WTC11 (cell line): ENCODE measurements at regions not wholly inside any gene's neighbourhood (a gene's known extent, or its start where the extent isn't known, plus 50 kb on each side); places are given as distances from the start of the nearest gene placed in this dataset.

Experiments
- ATAC-seq: fragments of 200-7000 bp; cut with Tn5 transposase; 2 replicates; pipeline ENCODE4 v1.10.0; 2021; ENCODE audit warnings: mild to moderate bottlenecking, moderate library complexity
- CTCF ChIA-PET: fragments of 300-600 bp; sonication (Branson Sonifier 250); formaldehyde crosslinking; loops from one replicate; lab custom pipeline; 2021; ENCODE audit warnings: antibody characterized with exemption; lab: Charles Lee
- POLR2A ChIA-PET: fragments of 350-600 bp; sonication (Branson Sonifier 250); formaldehyde crosslinking; loops from one replicate; lab custom pipeline; 2021; ENCODE audit warnings: antibody characterized with exemption; lab: Charles Lee
- DNase-seq: peaks from one replicate; pipeline ENCODE4 v3.0.0; 2021; ENCODE audit warnings: low spot score
- H3K27ac Mint-ChIP-seq: 2 replicates; pipeline ENCODE4 v1.8.0; 2021; ENCODE audit warnings: mixed read lengths
- H3K27me3 Mint-ChIP-seq: 2 replicates; pipeline ENCODE4 v1.8.0; 2021; ENCODE audit warnings: low read depth, mild to moderate bottlenecking, moderate library complexity, mixed read lengths
- H3K36me3 Mint-ChIP-seq: 2 replicates; pipeline ENCODE4 v1.8.0; 2021; ENCODE audit warnings: mixed read lengths
- H3K4me1 Mint-ChIP-seq: 2 replicates; pipeline ENCODE4 v1.8.0; 2022; ENCODE audit warnings: mixed read lengths
- H3K4me3 Mint-ChIP-seq: 2 replicates; pipeline ENCODE4 v1.8.0; 2021; ENCODE audit warnings: mild to moderate bottlenecking, moderate library complexity, mixed read lengths
- H3K9me3 Mint-ChIP-seq: 2 replicates; pipeline ENCODE4 v1.8.0; 2021; ENCODE audit warnings: mixed read lengths
- AR ChIP-seq: fragments of 250-450 bp; sonication (Bioruptor Pico); IDR thresholded peaks from 2 replicates; pipeline ENCODE4 v1.9.0; 2021; ENCODE audit warnings: mild to moderate bottlenecking
- CREB1 ChIP-seq: sonication (generic); formaldehyde crosslinking; IDR thresholded peaks from 2 replicates; pipeline ENCODE4 v1.8.0; 2023; ENCODE audit warnings: mild to moderate bottlenecking, missing genetic modification reagents
- E2F5 ChIP-seq: sonication (generic); formaldehyde crosslinking; IDR thresholded peaks from 2 replicates; pipeline ENCODE4 v1.8.1; 2022; ENCODE audit warnings: mild to moderate bottlenecking, moderate library complexity, missing genetic modification reagents
- ESRRA ChIP-seq: sonication (generic); formaldehyde crosslinking; IDR thresholded peaks from 2 replicates; pipeline ENCODE4 v1.8.1; 2022; ENCODE audit warnings: mild to moderate bottlenecking, missing genetic modification reagents, borderline replicate concordance
- FOXP1 ChIP-seq: sonication (generic); formaldehyde crosslinking; IDR thresholded peaks from 2 replicates; pipeline ENCODE4 v1.8.0; 2022; ENCODE audit warnings: missing genetic modification reagents, mild to moderate bottlenecking, moderate library complexity, borderline replicate concordance
- NFATC4 ChIP-seq: fragments of 250-450 bp; sonication (Bioruptor Pico); IDR thresholded peaks from 2 replicates; pipeline ENCODE4 v1.9.0; 2021; ENCODE audit warnings: mild to moderate bottlenecking
- NFYB ChIP-seq: sonication (generic); formaldehyde crosslinking; conservative IDR thresholded peaks from 2 replicates; pipeline ENCODE4 v1.8.0; 2022; ENCODE audit warnings: low read depth, missing genetic modification reagents
- NR1H2 ChIP-seq: sonication (generic); formaldehyde crosslinking; IDR thresholded peaks from 2 replicates; pipeline ENCODE4 v1.9.0; 2021; ENCODE audit warnings: mild to moderate bottlenecking, moderate library complexity, missing genetic modification reagents
- NR3C1 ChIP-seq: sonication (generic); formaldehyde crosslinking; conservative IDR thresholded peaks from 2 replicates; pipeline ENCODE4 v1.8.1; 2023; ENCODE audit warnings: low read depth, mild to moderate bottlenecking, missing genetic modification reagents
- SMAD3 ChIP-seq: sonication (generic); formaldehyde crosslinking; IDR thresholded peaks from 2 replicates; pipeline ENCODE4 v1.8.0; 2022; ENCODE audit warnings: missing genetic modification reagents, mild to moderate bottlenecking, borderline replicate concordance
- TEAD4 ChIP-seq: sonication (generic); formaldehyde crosslinking; IDR thresholded peaks from 2 replicates; pipeline ENCODE4 v1.8.0; 2022; ENCODE audit warnings: mild to moderate bottlenecking, missing genetic modification reagents
- TP53 ChIP-seq: sonication (generic); formaldehyde crosslinking; IDR thresholded peaks from 2 replicates; pipeline ENCODE4 v1.8.1; 2023; ENCODE audit warnings: mild to moderate bottlenecking, missing genetic modification reagents
- USF2 ChIP-seq: sonication (generic); formaldehyde crosslinking; IDR thresholded peaks from 2 replicates; pipeline ENCODE4 v1.8.1; 2023; ENCODE audit warnings: mild to moderate bottlenecking, missing genetic modification reagents, moderate library complexity
- ZNF232 ChIP-seq: sonication (generic); formaldehyde crosslinking; IDR thresholded peaks from 2 replicates; pipeline ENCODE4 v1.8.0; 2022; ENCODE audit warnings: mild to moderate bottlenecking, missing genetic modification reagents
- ZNF423 ChIP-seq: fragments of 250-450 bp; sonication (Bioruptor Pico); IDR thresholded peaks from 2 replicates; pipeline ENCODE4 v2.1.2; 2022; ENCODE audit warnings: mild to moderate bottlenecking, moderate library complexity
- ZSCAN18 ChIP-seq: fragments of 250-450 bp; sonication (Bioruptor Pico); IDR thresholded peaks from 2 replicates; pipeline ENCODE4 v2.1.2; 2022; ENCODE audit warnings: mild to moderate bottlenecking, moderate library complexity
- TF ChIP-seq, protein P1 (sequence below): sonication (generic); formaldehyde crosslinking; IDR thresholded peaks from 2 replicates; pipeline ENCODE4 v1.8.1; 2023; ENCODE audit warnings: mild to moderate bottlenecking, missing genetic modification reagents
- TF ChIP-seq, protein P2 (sequence below): sonication (generic); formaldehyde crosslinking; IDR thresholded peaks from 2 replicates; pipeline ENCODE4 v1.8.0; 2022; ENCODE audit warnings: missing genetic modification reagents
- TF ChIP-seq, protein P3 (sequence below): sonication (generic); formaldehyde crosslinking; IDR thresholded peaks from 2 replicates; pipeline ENCODE4 v1.8.0; 2022; ENCODE audit warnings: mild to moderate bottlenecking, missing genetic modification reagents

GRCh38 chr11:80307676-80308075 lies 866.8 kb upstream of the TENM4 start:
- ATAC-seq (no peak), DNase-seq (no peak)
- peaks cover 45% of the 10 kb centered on the region for H3K36me3 Mint-ChIP-seq
- no peak overlapping the region for H3K4me3 Mint-ChIP-seq
- H3K27ac Mint-ChIP-seq = no peak overlapping the region
- H3K27me3 Mint-ChIP-seq = peaks cover 6% of the 10 kb centered on the region
- no peak for TF ChIP-seq ZSCAN18
- no peak for TF ChIP-seq ZNF232 (CRISPR knock-in tag)
- no peak for TF ChIP-seq NR1H2 (CRISPR knock-in tag)
- TF ChIP-seq NFYB (CRISPR knock-in tag) = no peak
- TF ChIP-seq AR = no peak
- H3K4me1 Mint-ChIP-seq = no peaks in the 10 kb centered on the region
- ChIA-PET CTCF (no interaction called here), POLR2A (no interaction called here)
- H3K9me3 Mint-ChIP-seq = peaks cover 46% of the 10 kb centered on the region

GRCh38 chr11:80297858-80298632 lies 857.2 kb upstream of the TENM4 start:
- CTCF ChIA-PET = no interaction called here
- ATAC-seq (no peak), DNase-seq (no peak)
- no peak for TF ChIP-seq USF2
- TF ChIP-seq NR3C1 = no peak
- TF ChIP-seq AR = no peak
- no peak for TF ChIP-seq NFATC4 (CRISPR knock-in tag)
- no peak for TF ChIP-seq CREB1 (CRISPR knock-in tag)
- TF ChIP-seq, protein P1, sequence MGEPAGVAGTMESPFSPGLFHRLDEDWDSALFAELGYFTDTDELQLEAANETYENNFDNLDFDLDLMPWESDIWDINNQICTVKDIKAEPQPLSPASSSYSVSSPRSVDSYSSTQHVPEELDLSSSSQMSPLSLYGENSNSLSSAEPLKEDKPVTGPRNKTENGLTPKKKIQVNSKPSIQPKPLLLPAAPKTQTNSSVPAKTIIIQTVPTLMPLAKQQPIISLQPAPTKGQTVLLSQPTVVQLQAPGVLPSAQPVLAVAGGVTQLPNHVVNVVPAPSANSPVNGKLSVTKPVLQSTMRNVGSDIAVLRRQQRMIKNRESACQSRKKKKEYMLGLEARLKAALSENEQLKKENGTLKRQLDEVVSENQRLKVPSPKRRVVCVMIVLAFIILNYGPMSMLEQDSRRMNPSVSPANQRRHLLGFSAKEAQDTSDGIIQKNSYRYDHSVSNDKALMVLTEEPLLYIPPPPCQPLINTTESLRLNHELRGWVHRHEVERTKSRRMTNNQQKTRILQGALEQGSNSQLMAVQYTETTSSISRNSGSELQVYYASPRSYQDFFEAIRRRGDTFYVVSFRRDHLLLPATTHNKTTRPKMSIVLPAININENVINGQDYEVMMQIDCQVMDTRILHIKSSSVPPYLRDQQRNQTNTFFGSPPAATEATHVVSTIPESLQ (CRISPR knock-in tag) = no peak
- TF ChIP-seq, protein P2, sequence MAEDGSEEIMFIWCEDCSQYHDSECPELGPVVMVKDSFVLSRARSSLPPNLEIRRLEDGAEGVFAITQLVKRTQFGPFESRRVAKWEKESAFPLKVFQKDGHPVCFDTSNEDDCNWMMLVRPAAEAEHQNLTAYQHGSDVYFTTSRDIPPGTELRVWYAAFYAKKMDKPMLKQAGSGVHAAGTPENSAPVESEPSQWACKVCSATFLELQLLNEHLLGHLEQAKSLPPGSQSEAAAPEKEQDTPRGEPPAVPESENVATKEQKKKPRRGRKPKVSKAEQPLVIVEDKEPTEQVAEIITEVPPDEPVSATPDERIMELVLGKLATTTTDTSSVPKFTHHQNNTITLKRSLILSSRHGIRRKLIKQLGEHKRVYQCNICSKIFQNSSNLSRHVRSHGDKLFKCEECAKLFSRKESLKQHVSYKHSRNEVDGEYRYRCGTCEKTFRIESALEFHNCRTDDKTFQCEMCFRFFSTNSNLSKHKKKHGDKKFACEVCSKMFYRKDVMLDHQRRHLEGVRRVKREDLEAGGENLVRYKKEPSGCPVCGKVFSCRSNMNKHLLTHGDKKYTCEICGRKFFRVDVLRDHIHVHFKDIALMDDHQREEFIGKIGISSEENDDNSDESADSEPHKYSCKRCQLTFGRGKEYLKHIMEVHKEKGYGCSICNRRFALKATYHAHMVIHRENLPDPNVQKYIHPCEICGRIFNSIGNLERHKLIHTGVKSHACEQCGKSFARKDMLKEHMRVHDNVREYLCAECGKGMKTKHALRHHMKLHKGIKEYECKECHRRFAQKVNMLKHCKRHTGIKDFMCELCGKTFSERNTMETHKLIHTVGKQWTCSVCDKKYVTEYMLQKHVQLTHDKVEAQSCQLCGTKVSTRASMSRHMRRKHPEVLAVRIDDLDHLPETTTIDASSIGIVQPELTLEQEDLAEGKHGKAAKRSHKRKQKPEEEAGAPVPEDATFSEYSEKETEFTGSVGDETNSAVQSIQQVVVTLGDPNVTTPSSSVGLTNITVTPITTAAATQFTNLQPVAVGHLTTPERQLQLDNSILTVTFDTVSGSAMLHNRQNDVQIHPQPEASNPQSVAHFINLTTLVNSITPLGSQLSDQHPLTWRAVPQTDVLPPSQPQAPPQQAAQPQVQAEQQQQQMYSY (CRISPR knock-in tag) = no peak
- TF ChIP-seq TP53 (CRISPR knock-in tag) = no peak
- TF ChIP-seq FOXP1 (CRISPR knock-in tag) = no peak
- TF ChIP-seq ESRRA (CRISPR knock-in tag) = no peak
- no peak for TF ChIP-seq ZNF423
- TF ChIP-seq, protein P3, sequence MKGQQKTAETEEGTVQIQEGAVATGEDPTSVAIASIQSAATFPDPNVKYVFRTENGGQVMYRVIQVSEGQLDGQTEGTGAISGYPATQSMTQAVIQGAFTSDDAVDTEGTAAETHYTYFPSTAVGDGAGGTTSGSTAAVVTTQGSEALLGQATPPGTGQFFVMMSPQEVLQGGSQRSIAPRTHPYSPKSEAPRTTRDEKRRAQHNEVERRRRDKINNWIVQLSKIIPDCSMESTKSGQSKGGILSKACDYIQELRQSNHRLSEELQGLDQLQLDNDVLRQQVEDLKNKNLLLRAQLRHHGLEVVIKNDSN (CRISPR knock-in tag) = no peak
- TF ChIP-seq SMAD3 (CRISPR knock-in tag) = no peak
- no peak for TF ChIP-seq E2F5 (CRISPR knock-in tag)
- no peak for TF ChIP-seq TEAD4 (CRISPR knock-in tag)

More at GRCh38 chr11:80297858-80298632, 857.2 kb upstream of the TENM4 start:
- H3K4me1 Mint-ChIP-seq = no peaks in the 10 kb centered on the region
- H3K4me3 Mint-ChIP-seq = no peak overlapping the region
- H3K9me3 Mint-ChIP-seq = peaks cover 13% of the 10 kb centered on the region
- no peak overlapping the region for H3K27ac Mint-ChIP-seq
- POLR2A ChIA-PET = no interaction called here
- peaks cover 4% of the 10 kb centered on the region for H3K27me3 Mint-ChIP-seq
- peaks cover 11% of the 10 kb centered on the region for H3K36me3 Mint-ChIP-seq
